Panc1 (cell line): ENCODE measurements at regions not wholly inside any gene's neighbourhood (a gene's known extent, or its start where the extent isn't known, plus 50 kb on each side); places are given as distances from the start of the nearest gene placed in this dataset.

ENCODE experiments used
- ATAC-seq: fragments of 200-7000 bp; cut with Tn5 transposase; 2 replicates; pipeline ENCODE4 v1.9.1; 2020; ENCODE audit warnings: mild to moderate bottlenecking, moderate library complexity
- BruUV-seq: library from RNA; stranded (reverse); fragments of 400-500 nt; replicated peaks from 2 replicates; lab custom pipeline; 2021; lab: Mats Ljungman, UMichigan
- CTCF ChIA-PET: fragments of 300-600 bp; sonication (Branson Sonifier 250); formaldehyde crosslinking; loops from one replicate; lab custom pipeline; 2022; ENCODE audit warnings: antibody characterized with exemption; lab: Charles Lee
- POLR2A ChIA-PET: fragments of 300-600 bp; sonication (Branson Sonifier 250); formaldehyde crosslinking; loops from one replicate; lab custom pipeline; 2022; ENCODE audit warnings: antibody characterized with exemption; lab: Charles Lee
- DNase-seq: peaks from one replicate; pipeline ENCODE4 v3.0.0-alpha.2; 2010; ENCODE audit warnings: low read depth, low spot score
- H3K27ac ChIP-seq: 2 replicates; pipeline ENCODE4 v1.5.1; 2011; ENCODE audit warnings: mild to moderate bottlenecking, low read length, inconsistent platforms
- H3K27me3 ChIP-seq: fragments of 200-500 bp; sonication (Bioruptor generic); 2 replicates; pipeline ENCODE4 v1.6.0; 2014; ENCODE audit warnings: low read length, inconsistent platforms; ENCODE audit not compliant: control insufficient read depth, insufficient read depth
- H3K36me3 ChIP-seq: fragments of 200-500 bp; sonication (Bioruptor generic); 2 replicates; pipeline ENCODE4 v1.5.1; 2014; ENCODE audit warnings: inconsistent platforms, mild to moderate bottlenecking, low read length, moderate library complexity; ENCODE audit not compliant: control insufficient read depth, insufficient read depth
- H3K4me1 ChIP-seq: 2 replicates; pipeline ENCODE4 v1.5.1; 2011; ENCODE audit warnings: inconsistent platforms, mild to moderate bottlenecking, low read length, moderate library complexity; ENCODE audit not compliant: control insufficient read depth, insufficient read depth
- H3K4me3 ChIP-seq, 2 experiments: 2 replicates each; pipeline ENCODE4 v1.5.1; 2011 to 2012; ENCODE audit warnings: low read depth in 2 of 2, low read length in 2 of 2, mild to moderate bottlenecking in 2 of 2, inconsistent platforms in 1 of 2, moderate library complexity in 1 of 2
- H3K9me3 ChIP-seq: fragments of 200-500 bp; sonication (Bioruptor generic); 2 replicates; pipeline ENCODE4 v1.5.1; 2014; ENCODE audit warnings: low read depth, mild to moderate bottlenecking, inconsistent platforms, low read length, moderate library complexity; ENCODE audit not compliant: control insufficient read depth, insufficient read depth
- POLR2AphosphoS5 ChIP-seq: IDR thresholded peaks from 2 replicates; pipeline ENCODE4 v1.6.1; 2012; ENCODE audit warnings: mild to moderate bottlenecking, low read depth, low read length, moderate library complexity
- SIN3A ChIP-seq: IDR thresholded peaks from 2 replicates; pipeline ENCODE4 v1.6.1; 2012; ENCODE audit warnings: low read depth, mild to moderate bottlenecking, low read length, moderate library complexity, borderline replicate concordance; ENCODE audit not compliant: insufficient read depth
- TCF7L2 ChIP-seq: IDR thresholded peaks from 2 replicates; pipeline ENCODE4 v1.6.1; 2011; ENCODE audit warnings: mild to moderate bottlenecking, low read depth, low read length, inconsistent platforms
- in situ Hi-C: cut with HindIII; loops from 2 replicates; pipeline ENCODE4 v1.10.0; 2016; ENCODE audit warnings: low sequenced_read_pairs, low pct_unique_long_range_greater_than_20kb
- intact Hi-C: fragments of 100-400 bp; cut with micrococcal nuclease; formaldehyde crosslinking; loops from one replicate; pipeline ENCODE4 v1.10.0; 2022; ENCODE audit not compliant: unreplicated experiment
- TF ChIP-seq, protein P1 (sequence below): fragments of 450-650 bp; IDR thresholded peaks from 2 replicates; pipeline ENCODE4 v1.5.1; 2017; ENCODE audit warnings: mild to moderate bottlenecking
- TF ChIP-seq, protein P2 (sequence below), 2 experiments: IDR thresholded peaks; 2 replicates each; pipeline ENCODE4 v1.6.1; 2011 to 2012; ENCODE audit warnings: low read depth in 2 of 2, control low read depth in 1 of 2, low read length in 1 of 2, mild to moderate bottlenecking in 1 of 2, moderate library complexity in 1 of 2; ENCODE audit not compliant: insufficient read depth in 1 of 2

DNA sequence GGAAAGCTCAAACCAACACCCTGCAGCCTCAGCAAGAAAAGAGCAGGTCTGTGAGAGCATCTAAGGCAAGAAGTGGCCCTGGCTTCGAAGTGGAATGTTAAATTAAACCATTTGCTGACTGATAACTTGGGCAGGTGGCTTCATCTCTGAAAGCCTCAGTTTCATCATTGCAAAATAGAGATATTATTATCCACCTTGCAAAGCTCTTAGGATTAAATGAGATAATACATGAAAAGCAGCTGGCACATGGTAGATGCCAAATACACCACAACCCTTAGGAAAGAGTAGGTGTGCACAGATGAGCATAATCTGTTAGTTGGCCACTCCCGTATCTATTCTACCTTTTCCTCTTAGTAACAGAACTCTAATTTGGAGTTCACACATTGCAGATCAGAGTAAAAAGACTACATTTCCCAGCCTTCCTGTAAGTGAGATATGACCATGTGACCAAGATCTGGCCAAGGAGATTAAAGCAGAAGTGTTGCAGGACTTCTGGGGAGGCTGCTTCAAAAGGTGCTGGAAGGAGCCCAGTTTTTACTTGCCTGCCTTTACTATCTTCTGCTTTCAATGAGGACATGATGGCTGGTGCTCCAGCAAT is 288.7 kb downstream of the SOX9 start:
- no peaks in the 10 kb centered on the region for H3K27me3 ChIP-seq
- DNase-seq (no peak), ATAC-seq (no peak)
- ChIA-PET CTCF (no interaction called here), POLR2A (no interaction called here)
- H3K27ac ChIP-seq = peak overlapping the region; percentile 82; the same call in 1 of the 2 replicates
- TF ChIP-seq POLR2AphosphoS5 = 0 out of 2 replicates have a peak, but pooled peaks have one; percentile 11
- TF ChIP-seq, protein P1, sequence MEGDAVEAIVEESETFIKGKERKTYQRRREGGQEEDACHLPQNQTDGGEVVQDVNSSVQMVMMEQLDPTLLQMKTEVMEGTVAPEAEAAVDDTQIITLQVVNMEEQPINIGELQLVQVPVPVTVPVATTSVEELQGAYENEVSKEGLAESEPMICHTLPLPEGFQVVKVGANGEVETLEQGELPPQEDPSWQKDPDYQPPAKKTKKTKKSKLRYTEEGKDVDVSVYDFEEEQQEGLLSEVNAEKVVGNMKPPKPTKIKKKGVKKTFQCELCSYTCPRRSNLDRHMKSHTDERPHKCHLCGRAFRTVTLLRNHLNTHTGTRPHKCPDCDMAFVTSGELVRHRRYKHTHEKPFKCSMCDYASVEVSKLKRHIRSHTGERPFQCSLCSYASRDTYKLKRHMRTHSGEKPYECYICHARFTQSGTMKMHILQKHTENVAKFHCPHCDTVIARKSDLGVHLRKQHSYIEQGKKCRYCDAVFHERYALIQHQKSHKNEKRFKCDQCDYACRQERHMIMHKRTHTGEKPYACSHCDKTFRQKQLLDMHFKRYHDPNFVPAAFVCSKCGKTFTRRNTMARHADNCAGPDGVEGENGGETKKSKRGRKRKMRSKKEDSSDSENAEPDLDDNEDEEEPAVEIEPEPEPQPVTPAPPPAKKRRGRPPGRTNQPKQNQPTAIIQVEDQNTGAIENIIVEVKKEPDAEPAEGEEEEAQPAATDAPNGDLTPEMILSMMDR = no peak
- H3K36me3 ChIP-seq = no peaks in the 10 kb centered on the region; the same call in 1 of the 2 replicates
- H3K4me1 ChIP-seq = peaks cover 56% of the 10 kb centered on the region
- H3K4me3 ChIP-seq = no peak overlapping the region
- in situ Hi-C loops (loop anchor here (25.0 kb wide), 1 partner anchor 272 kb away; no protein-coding TSS in a partner anchor), intact Hi-C loops (no loop called here)
- H3K9me3 ChIP-seq = no peaks in the 10 kb centered on the region
- no TSS peak for BruUV-seq

DNA sequence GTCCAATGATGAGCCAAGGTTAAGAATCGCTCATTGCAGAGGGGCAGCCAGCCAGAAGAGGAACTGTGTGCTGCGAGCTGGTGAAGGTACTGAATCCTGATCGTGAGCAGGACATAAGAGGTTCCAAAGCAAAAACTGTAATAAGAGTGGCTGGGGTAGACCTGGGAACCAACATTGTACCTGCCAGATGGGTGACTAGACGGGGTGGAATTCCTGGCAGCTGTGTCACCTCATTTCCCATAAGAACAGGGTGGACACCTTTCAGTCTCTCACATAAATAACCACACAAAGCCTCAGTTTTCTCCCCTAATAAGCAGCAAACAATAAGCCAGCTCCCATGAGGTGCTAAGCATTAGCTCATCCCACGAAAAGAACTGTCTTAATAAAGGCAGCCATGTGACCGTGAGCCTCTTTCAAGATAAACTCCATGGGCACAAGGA is 290.3 kb downstream of the SOX9 start:
- no peak overlapping the region for H3K4me3 ChIP-seq
- no peaks in the 10 kb centered on the region for H3K9me3 ChIP-seq
- peak overlapping the region; percentile 70 for H3K27ac ChIP-seq
- in situ Hi-C loops = loop anchor here (25.0 kb wide), 1 partner anchor 274 kb away; no protein-coding TSS in a partner anchor
- no TSS peak for BruUV-seq
- no peak for ATAC-seq
- POLR2A ChIA-PET = interaction anchor here (0.6 kb wide), 1 partner anchor 11 kb away, joined by 3 read pairs; no protein-coding TSS in a partner anchor
- CTCF ChIA-PET = no interaction called here
- H3K36me3 ChIP-seq = no peaks in the 10 kb centered on the region; the same call in 1 of the 2 replicates
- TF ChIP-seq SIN3A (no peak), POLR2AphosphoS5 (no peak), TCF7L2 (no peak)
- TF ChIP-seq, protein P2, sequence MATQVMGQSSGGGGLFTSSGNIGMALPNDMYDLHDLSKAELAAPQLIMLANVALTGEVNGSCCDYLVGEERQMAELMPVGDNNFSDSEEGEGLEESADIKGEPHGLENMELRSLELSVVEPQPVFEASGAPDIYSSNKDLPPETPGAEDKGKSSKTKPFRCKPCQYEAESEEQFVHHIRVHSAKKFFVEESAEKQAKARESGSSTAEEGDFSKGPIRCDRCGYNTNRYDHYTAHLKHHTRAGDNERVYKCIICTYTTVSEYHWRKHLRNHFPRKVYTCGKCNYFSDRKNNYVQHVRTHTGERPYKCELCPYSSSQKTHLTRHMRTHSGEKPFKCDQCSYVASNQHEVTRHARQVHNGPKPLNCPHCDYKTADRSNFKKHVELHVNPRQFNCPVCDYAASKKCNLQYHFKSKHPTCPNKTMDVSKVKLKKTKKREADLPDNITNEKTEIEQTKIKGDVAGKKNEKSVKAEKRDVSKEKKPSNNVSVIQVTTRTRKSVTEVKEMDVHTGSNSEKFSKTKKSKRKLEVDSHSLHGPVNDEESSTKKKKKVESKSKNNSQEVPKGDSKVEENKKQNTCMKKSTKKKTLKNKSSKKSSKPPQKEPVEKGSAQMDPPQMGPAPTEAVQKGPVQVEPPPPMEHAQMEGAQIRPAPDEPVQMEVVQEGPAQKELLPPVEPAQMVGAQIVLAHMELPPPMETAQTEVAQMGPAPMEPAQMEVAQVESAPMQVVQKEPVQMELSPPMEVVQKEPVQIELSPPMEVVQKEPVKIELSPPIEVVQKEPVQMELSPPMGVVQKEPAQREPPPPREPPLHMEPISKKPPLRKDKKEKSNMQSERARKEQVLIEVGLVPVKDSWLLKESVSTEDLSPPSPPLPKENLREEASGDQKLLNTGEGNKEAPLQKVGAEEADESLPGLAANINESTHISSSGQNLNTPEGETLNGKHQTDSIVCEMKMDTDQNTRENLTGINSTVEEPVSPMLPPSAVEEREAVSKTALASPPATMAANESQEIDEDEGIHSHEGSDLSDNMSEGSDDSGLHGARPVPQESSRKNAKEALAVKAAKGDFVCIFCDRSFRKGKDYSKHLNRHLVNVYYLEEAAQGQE (IDR thresholded peaks at IDR 0.05; ENCODE audit: insufficient read depth in 1 of 2, low read depth in 2 of 2, low read length in 1 of 2) = no peak
- TF ChIP-seq, protein P1 = no peak
- intact Hi-C loops = no loop called here
- no peak for DNase-seq
- H3K27me3 ChIP-seq = no peaks in the 10 kb centered on the region
- peaks cover 59% of the 10 kb centered on the region for H3K4me1 ChIP-seq
